ENCODE measurements at regions not wholly inside any gene's neighbourhood (a gene's known extent, or its start where the extent isn't known, plus 50 kb on each side); places are given as distances from the start of the nearest gene placed in this dataset.

DNA sequence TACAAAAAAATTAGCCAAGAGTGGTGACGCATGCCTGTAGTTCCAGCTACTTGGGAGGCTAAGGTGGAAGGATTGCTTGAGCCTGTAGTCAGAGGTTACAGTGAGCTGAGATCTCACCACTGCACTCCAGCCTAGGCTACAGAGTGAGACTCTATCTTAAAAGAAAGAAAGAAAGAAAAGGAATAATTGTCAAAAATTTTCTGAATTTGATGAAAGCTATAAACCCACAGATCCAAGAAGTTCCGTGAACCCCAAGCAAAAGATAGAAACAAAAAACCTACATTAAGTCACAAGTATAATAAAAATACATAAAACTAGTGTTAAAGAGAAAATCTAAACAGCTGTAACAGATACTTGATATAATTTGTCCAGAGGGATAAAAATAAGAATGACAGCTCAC, 60.1 kb upstream of the KMT2C start:
- DNase-seq (no peak), ATAC-seq (no peak)
- Mint-ChIP-seq H3K27ac (no peak overlapping the region), H3K36me3 (ENCODE audit: low read depth) (no peaks in the 10 kb centered on the region), H3K4me3 (no peak overlapping the region), H3K4me1 (ENCODE audit: low read depth) (no peaks in the 10 kb centered on the region), H3K9me3 (no peaks in the 10 kb centered on the region), H3K27me3 (no peaks in the 10 kb centered on the region)
- TF ChIP-seq, protein P1, sequence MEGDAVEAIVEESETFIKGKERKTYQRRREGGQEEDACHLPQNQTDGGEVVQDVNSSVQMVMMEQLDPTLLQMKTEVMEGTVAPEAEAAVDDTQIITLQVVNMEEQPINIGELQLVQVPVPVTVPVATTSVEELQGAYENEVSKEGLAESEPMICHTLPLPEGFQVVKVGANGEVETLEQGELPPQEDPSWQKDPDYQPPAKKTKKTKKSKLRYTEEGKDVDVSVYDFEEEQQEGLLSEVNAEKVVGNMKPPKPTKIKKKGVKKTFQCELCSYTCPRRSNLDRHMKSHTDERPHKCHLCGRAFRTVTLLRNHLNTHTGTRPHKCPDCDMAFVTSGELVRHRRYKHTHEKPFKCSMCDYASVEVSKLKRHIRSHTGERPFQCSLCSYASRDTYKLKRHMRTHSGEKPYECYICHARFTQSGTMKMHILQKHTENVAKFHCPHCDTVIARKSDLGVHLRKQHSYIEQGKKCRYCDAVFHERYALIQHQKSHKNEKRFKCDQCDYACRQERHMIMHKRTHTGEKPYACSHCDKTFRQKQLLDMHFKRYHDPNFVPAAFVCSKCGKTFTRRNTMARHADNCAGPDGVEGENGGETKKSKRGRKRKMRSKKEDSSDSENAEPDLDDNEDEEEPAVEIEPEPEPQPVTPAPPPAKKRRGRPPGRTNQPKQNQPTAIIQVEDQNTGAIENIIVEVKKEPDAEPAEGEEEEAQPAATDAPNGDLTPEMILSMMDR (IDR thresholded peaks at IDR 0.05), result no peak
- ChIA-PET CTCF (no interaction called here), POLR2A (interaction anchor here (0.6 to 1.2 kb wide), 2 partner anchors 8 to 353 kb away, joined by 3 to 4 read pairs; no protein-coding TSS in a partner anchor)
- intact Hi-C loops (cut with micrococcal nuclease), result no loop called here

DNA sequence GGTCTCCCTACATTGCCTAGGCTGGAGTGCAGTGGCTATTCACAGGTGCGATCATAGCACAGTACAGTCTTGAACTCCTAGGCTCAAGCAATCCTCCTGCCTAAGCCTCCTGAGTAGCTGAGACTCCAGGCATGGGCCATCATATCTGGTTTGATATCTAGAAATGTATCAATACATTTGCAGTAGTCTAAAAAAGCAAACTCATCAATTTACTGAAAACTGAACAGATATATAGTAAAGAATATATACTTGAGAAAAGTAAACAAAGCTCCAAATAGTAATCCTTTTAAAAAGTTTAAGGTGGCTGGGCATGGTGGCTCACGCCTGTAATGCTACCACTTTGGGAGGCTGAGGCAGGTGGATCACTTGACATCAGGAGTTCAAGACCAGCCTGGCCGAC, 57.1 kb upstream of the KMT2C start:
- Mint-ChIP-seq H3K9me3 (no peaks in the 10 kb centered on the region), H3K4me3 (no peak overlapping the region), H3K36me3 (ENCODE audit: low read depth) (no peaks in the 10 kb centered on the region), H3K27ac (no peak overlapping the region), H3K4me1 (ENCODE audit: low read depth) (no peaks in the 10 kb centered on the region), H3K27me3 (no peaks in the 10 kb centered on the region)
- intact Hi-C loops (cut with micrococcal nuclease), result no loop called here
- TF ChIP-seq, protein P1 (IDR thresholded peaks at IDR 0.05), result no peak
- POLR2A ChIA-PET, result interaction anchor here (0.5 to 0.8 kb wide), 2 partner anchors 9 to 13 kb away, joined by 3 read pairs; no protein-coding TSS in a partner anchor
- CTCF ChIA-PET, result interaction anchor here (0.6 kb wide), 1 partner anchor 339 kb away, joined by 3 read pairs; no protein-coding TSS in a partner anchor
- ATAC-seq (no peak), DNase-seq (no peak)

DNA sequence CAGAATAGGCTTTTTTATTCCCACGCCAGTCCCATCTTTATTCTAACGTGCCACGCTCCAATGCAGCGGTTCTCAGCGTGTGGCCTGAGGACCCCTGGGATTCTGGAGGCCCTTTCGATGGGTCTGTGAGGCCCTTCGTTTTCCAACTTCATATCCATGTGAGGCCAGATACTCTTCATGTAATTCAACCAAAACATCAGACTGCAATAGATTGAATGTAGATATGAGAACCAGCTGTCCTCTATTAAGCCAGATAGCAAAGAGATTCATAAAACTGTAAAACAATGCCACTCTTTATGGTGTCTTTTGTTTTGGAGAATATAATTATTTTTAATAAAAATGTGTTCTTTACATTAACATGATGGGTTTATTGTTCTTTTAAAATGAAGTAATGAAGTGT, 53.2 kb upstream of the KMT2C start:
- ChIA-PET CTCF (no interaction called here), POLR2A (no interaction called here)
- TF ChIP-seq, protein P1 (IDR thresholded peaks at IDR 0.05), result no peak
- H3K36me3 Mint-ChIP-seq (ENCODE audit: low read depth), result no peaks in the 10 kb centered on the region
- no peaks in the 10 kb centered on the region for H3K9me3 Mint-ChIP-seq
- DNase-seq, result no peak
- no peak for ATAC-seq
- H3K27ac Mint-ChIP-seq, result no peak overlapping the region
- H3K27me3 Mint-ChIP-seq, result no peaks in the 10 kb centered on the region
- no peak overlapping the region for H3K4me3 Mint-ChIP-seq
- no peaks in the 10 kb centered on the region for H3K4me1 Mint-ChIP-seq (ENCODE audit: low read depth)
- intact Hi-C loops (cut with micrococcal nuclease), result no loop called here

DNA sequence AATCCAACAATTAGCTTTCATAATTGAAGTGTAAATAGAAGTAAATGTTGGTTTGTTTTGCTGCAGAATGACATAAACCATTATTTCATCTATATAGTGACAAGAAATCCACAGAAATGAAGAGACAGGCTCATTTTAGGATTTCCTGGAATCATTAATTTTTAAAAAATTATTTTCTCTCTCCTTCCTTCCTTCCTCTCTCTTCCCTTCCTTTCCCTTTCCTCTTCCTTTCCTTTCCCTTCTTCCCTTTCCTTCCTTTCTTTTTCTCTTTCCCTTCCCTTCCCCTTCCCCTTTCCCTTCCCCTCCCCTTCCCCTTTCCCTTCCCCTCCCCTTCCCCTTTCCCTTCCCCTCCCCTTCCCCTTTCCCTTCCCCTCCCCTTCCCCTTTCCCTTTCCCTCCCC, 51.2 kb upstream of the KMT2C start:
- intact Hi-C loops (cut with micrococcal nuclease), result no loop called here
- CTCF ChIA-PET, result no interaction called here

DNA sequence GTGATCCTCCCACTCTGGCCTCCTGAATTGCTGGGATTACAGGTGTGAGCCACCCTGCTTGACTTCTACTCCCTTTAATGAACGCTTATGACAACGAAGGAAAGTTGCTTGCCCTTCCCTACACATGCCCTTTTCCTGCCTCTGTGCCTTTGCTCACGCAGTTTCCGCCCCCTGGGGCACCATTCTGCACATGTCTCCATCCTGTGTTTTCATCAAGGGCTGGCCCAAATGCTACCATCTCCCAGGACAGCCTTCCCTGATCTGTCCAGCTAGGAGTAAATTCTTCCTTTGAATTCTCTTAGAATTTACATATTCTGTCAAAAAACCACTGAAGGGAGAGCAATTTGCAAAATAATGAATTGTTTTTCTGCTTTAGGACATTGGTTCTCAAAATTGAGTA, 50.0 kb upstream of the KMT2C start:
- CTCF ChIA-PET, result no interaction called here
- intact Hi-C loops (cut with micrococcal nuclease), result no loop called here
- Mint-ChIP-seq H3K4me3 (no peak overlapping the region), H3K27ac (no peak overlapping the region), H3K4me1 (ENCODE audit: low read depth) (no peaks in the 10 kb centered on the region), H3K27me3 (no peaks in the 10 kb centered on the region), H3K9me3 (no peaks in the 10 kb centered on the region), H3K36me3 (ENCODE audit: low read depth) (no peaks in the 10 kb centered on the region)
- no peak for DNase-seq
- POLR2A ChIA-PET, result no interaction called here
- TF ChIP-seq, protein P1 (IDR thresholded peaks at IDR 0.05), result no peak
- no peak for ATAC-seq

More for the DNA sequence above, 51.2 kb upstream of the KMT2C start:
- Mint-ChIP-seq H3K4me1 (ENCODE audit: low read depth) (no peaks in the 10 kb centered on the region), H3K36me3 (ENCODE audit: low read depth) (no peaks in the 10 kb centered on the region), H3K27me3 (no peaks in the 10 kb centered on the region), H3K9me3 (no peaks in the 10 kb centered on the region), H3K27ac (no peak overlapping the region), H3K4me3 (no peak overlapping the region)
- POLR2A ChIA-PET, result no interaction called here
- DNase-seq, result no peak
- ATAC-seq, result no peak
- TF ChIP-seq, protein P1 (IDR thresholded peaks at IDR 0.05), result no peak
